HG03378 (cell line): ENCODE measurements at regions not wholly inside any gene's neighbourhood (a gene's known extent, or its start where the extent isn't known, plus 50 kb on each side); places are given as distances from the start of the nearest gene placed in this dataset.
A peak's percentile ranks its signal among the peaks of the same experiment; 100 is the strongest.

ENCODE experiments used
- ATAC-seq: cut with Tn5 transposase; IDR thresholded peaks from one replicate; pipeline ENCODE4 v1.9.1; 2021; ENCODE audit warnings: mild to moderate bottlenecking, moderate library complexity; ENCODE audit not compliant: unreplicated experiment

- no peak for ATAC-seq
Observed at GRCh38 chr5:159385536-159385935, 55.2 kb upstream of the IL12B start.

GRCh38 chr5:159386028-159386711 lies 55.9 kb upstream of the IL12B start:
- no peak for ATAC-seq

GRCh38 chr5:159392871-159393270 lies 62.6 kb upstream of the IL12B start:
- no peak for ATAC-seq

- ATAC-seq = no peak
Observed at GRCh38 chr5:159393854-159394274, 63.6 kb upstream of the IL12B start.

GRCh38 chr5:159395202-159395601 lies 64.9 kb upstream of the IL12B start:
- ATAC-seq = no peak

- ATAC-seq = no peak
Observed at GRCh38 chr5:159398936-159399335, 68.6 kb upstream of the IL12B start.

GRCh38 chr5:159400476-159400875 lies 70.2 kb upstream of the IL12B start:
- no peak for ATAC-seq

GRCh38 chr5:159402311-159402710 lies 72.0 kb upstream of the IL12B start:
- ATAC-seq = no peak

- ATAC-seq = no peak
Observed at GRCh38 chr5:159402856-159403255, 72.6 kb upstream of the IL12B start.

- ATAC-seq = no peak
Observed at GRCh38 chr5:159403906-159404681, 73.8 kb upstream of the IL12B start.

- ATAC-seq = peak; percentile 68
Observed at GRCh38 chr5:159405611-159406031, 75.3 kb upstream of the IL12B start.

GRCh38 chr5:159406571-159406970 lies 76.3 kb upstream of the IL12B start:
- no peak for ATAC-seq

GRCh38 chr5:159409801-159410200 lies 79.5 kb upstream of the IL12B start:
- peak; percentile 51 for ATAC-seq

- no peak for ATAC-seq
Observed at GRCh38 chr5:159410480-159410879, 80.2 kb upstream of the IL12B start.

GRCh38 chr5:159411115-159411514 lies 80.8 kb upstream of the IL12B start:
- no peak for ATAC-seq

GRCh38 chr5:159412284-159413046 lies 82.2 kb upstream of the IL12B start:
- peak; percentile 72 for ATAC-seq

- no peak for ATAC-seq
Observed at GRCh38 chr5:159414021-159414420, 83.7 kb upstream of the IL12B start.

- ATAC-seq = no peak
Observed at GRCh38 chr5:159415301-159415937, 85.1 kb upstream of the IL12B start.

- no peak for ATAC-seq
Observed at GRCh38 chr5:159416438-159416837, 86.2 kb upstream of the IL12B start.

GRCh38 chr5:159417170-159417569 lies 86.9 kb upstream of the IL12B start:
- ATAC-seq = no peak

- no peak for ATAC-seq
Observed at GRCh38 chr5:159419576-159419975, 89.3 kb upstream of the IL12B start.
